ENCODE measurements at regions not wholly inside any gene's neighbourhood (a gene's known extent, or its start where the extent isn't known, plus 50 kb on each side); places are given as distances from the start of the nearest gene placed in this dataset.

DNA sequence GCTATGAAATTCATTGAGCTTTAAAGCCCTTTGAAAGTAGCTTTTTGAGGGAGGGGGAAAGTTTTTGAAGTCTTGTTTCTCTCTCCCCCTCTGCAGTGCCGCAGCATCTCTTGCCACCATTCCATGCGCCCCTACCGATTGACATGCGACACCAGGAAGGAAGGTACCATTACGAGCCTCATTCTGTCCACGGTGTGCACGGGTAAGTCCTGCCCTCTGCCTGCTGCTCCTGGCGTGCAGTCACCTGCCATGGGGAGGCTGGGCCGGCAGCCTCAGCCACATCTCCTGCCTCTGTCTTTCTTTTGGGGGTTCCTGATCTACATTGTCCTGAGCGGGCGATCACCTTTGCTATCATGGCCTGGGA lies 191.6 kb downstream of the GLI2 start:
- Mint-ChIP-seq H3K4me3 (no peak overlapping the region), H3K36me3 (ENCODE audit: low read depth) (peaks cover 37% of the 10 kb centered on the region), H3K4me1 (peaks cover 24% of the 10 kb centered on the region), H3K27me3 (ENCODE audit: low read depth, poor library complexity) (peaks cover 20% of the 10 kb centered on the region), H3K9me3 (peaks cover 5% of the 10 kb centered on the region), H3K27ac (no peak overlapping the region)
- no peak for DNase-seq
- no peak for TF ChIP-seq CTCF (IDR thresholded peaks at IDR 0.05)

DNA sequence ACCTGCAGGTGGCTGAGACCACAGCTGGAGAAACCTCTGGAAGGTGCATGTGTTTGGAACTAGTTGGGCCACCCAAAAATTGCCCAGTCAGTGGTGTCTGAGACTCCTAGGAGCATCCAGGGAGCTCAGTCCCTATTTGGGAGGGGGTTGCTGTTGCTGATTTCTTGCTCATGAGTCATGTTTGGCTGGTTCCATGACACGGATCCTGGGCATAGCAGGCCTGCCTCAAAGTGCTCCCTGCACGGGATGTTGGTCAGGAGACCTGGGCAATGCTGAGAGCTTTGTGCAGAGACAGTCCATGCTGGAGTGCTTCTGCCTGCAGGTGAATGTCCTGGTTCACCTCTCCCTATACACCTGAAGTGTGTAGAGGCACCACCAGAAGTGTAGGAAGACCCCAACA lies 194.2 kb downstream of the GLI2 start:
- H3K4me3 Mint-ChIP-seq, result no peak overlapping the region
- H3K27me3 Mint-ChIP-seq (ENCODE audit: low read depth, poor library complexity), result peaks cover 20% of the 10 kb centered on the region
- H3K4me1 Mint-ChIP-seq, result peaks cover 45% of the 10 kb centered on the region
- H3K36me3 Mint-ChIP-seq (ENCODE audit: low read depth), result peaks cover 39% of the 10 kb centered on the region
- TF ChIP-seq CTCF (IDR thresholded peaks at IDR 0.05), result no peak
- no peak for DNase-seq
- no peak overlapping the region for H3K27ac Mint-ChIP-seq
- peaks cover 5% of the 10 kb centered on the region for H3K9me3 Mint-ChIP-seq

DNA sequence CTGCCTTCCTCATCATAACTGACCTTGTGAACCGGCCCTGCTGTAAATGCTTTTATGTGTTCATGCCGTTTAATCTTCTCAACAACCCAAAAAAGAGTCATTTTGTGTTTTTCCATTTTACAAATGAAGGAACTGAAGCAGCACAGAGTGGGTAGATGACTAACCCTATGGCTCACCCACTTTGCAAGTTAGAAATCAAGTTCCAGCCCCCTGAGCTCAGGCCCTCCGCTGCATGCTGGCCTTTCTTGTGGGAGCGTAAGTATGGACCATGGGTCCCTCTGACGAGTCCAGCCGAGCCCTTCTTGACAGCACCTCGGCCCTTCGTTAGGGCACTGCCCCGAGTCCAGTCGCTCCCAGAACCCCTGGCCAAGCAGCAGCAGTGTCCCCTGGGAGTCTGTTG lies 194.6 kb downstream of the GLI2 start:
- TF ChIP-seq CTCF (IDR thresholded peaks at IDR 0.05), result no peak
- Mint-ChIP-seq H3K36me3 (ENCODE audit: low read depth) (peaks cover 39% of the 10 kb centered on the region), H3K27me3 (ENCODE audit: low read depth, poor library complexity) (peaks cover 20% of the 10 kb centered on the region), H3K9me3 (peaks cover 5% of the 10 kb centered on the region), H3K27ac (no peak overlapping the region), H3K4me3 (no peak overlapping the region), H3K4me1 (peaks cover 49% of the 10 kb centered on the region)
- DNase-seq, result no peak

- Mint-ChIP-seq H3K27me3 (ENCODE audit: low read depth, poor library complexity) (peaks cover 23% of the 10 kb centered on the region), H3K4me3 (no peak overlapping the region)
Observed at GRCh38 chr2:120930864-120931263, 195.2 kb downstream of the GLI2 start.

DNA sequence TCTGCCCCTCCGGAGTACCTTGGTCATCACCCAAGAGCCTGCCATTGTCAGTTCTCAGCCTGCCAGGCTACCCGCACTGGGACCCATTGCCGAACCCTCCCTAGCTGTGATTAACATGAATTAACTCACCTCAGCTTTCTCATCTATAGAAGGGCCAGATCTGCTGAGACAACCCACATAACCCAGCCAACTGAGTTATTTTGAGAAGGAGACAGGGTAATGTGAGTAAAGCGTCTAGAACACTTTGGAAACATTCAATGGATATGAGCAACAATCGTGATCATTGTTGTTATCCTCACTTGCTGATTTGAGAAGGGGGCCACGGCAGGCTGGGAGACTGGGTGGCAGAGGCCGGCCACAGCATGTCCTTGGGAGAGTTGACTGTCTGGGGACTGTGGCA lies 196.8 kb downstream of the GLI2 start:
- Mint-ChIP-seq H3K36me3 (ENCODE audit: low read depth) (peaks cover 39% of the 10 kb centered on the region), H3K27me3 (ENCODE audit: low read depth, poor library complexity) (peaks cover 22% of the 10 kb centered on the region)

More at GRCh38 chr2:120930864-120931263, 195.2 kb downstream of the GLI2 start:
- peaks cover 55% of the 10 kb centered on the region for H3K4me1 Mint-ChIP-seq
- no peak for TF ChIP-seq CTCF (IDR thresholded peaks at IDR 0.05)
- DNase-seq, result no peak
- H3K9me3 Mint-ChIP-seq, result peaks cover 5% of the 10 kb centered on the region
- no peak overlapping the region for H3K27ac Mint-ChIP-seq
- peaks cover 39% of the 10 kb centered on the region for H3K36me3 Mint-ChIP-seq (ENCODE audit: low read depth)

More for the DNA sequence above, 196.8 kb downstream of the GLI2 start:
- peaks cover 5% of the 10 kb centered on the region for H3K9me3 Mint-ChIP-seq
- DNase-seq, result no peak
- no peak overlapping the region for H3K4me3 Mint-ChIP-seq
- TF ChIP-seq CTCF (IDR thresholded peaks at IDR 0.05), result no peak
- peaks cover 54% of the 10 kb centered on the region for H3K4me1 Mint-ChIP-seq
- H3K27ac Mint-ChIP-seq, result peak overlapping the region; percentile 71
